NCI-H69 (cell line): ENCODE measurements at regions not wholly inside any gene's neighbourhood (a gene's known extent, or its start where the extent isn't known, plus 50 kb on each side); places are given as distances from the start of the nearest gene placed in this dataset.

Experiments used
- DNase-seq: peaks from one replicate; lab custom pipeline; 2025; lab: John Stamatoyannopoulos, UW

DNA sequence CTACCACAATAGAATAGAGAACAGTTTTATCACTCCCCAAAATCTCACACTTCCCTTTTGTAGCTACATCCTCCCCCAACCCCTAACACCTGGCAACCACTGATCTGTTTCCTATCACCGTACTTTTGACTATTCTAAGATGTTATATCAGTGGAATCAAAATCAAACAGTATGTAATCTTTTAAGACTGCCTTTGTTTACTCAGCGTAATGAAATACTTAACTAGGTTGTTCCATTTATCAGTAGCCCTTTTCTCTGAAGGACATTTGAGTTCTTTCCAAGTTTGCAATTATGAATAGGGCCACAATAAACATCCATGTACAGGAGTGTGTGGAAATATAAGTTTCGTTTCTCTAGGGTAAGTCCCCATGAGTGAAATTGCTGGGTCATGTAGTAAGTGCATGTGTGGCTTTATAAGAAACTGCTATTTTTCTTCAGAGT lies 372.3 kb downstream of the SV2B start:
- no peak for DNase-seq

DNA sequence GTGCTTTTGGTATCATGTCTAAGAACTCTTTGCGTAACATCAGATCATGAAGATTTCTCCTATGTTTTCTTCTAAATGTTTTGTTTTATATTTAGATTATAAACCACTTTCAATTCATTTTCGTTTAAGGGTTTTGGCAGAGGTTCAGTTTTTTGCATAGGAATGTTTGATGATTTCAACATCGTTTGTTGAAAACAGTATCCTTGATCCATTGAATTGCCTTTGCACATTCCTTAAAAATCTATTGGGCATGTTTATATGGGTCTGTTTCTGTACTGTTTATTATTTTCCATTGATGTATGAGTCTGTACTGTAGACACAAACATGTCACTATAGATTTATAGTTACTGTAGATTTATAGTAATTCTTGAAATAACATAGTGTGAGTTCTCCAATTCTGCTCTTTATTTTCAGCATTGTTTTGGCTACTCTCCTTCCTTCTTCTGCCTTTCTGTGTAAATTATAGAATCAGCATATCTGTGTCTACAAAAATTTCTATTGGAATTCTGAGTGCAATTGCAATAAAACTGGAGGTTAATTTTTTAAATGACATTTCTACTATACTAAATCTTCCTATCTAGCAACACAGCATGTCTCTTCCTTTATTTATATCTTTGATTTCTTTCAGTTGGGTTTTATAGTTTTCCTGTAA lies 374.0 kb downstream of the SV2B start:
- DNase-seq, result no peak

DNA sequence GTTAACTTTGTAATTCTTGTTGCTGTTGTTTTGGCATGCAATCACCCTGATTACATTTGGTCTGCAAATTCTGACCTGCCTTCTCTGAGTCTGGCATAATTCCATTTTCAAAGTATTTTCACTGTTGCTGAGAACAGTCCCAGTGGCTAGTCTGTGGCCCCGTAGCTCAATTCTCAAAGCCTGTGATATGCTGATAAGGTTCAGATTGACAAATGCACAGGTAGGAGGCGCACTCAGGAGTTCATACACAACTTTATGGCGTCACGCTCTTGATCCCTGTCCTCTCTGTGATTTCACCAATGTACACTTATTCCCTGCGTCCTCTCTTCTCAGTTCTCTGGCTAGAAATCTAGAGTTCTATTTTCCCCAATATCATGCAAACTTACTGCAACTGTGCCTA lies 376.6 kb upstream of the SLCO3A1 start:
- DNase-seq, result no peak

DNA sequence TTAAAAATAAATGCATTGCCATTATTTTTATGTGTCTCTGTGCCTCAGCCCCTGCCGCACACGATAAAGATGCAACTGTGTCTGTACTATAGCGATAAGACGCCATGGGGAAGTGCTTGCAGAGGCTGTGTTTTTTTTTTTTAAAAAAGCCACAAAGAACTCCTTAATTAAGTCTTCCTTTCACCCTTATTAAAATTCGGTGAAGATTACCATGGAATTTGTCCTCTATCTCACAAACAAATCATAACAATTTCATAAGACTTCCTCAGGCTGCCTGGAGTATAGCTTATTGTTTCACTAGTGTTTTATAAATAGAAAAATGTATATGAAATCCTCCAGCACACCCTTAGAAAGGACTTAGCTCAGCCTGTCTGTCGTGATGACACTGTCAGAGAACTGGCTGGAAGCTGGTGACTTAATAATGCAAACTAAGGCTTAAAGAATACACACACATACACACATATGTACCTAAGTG lies 374.8 kb upstream of the SLCO3A1 start:
- DNase-seq, result no peak

DNA sequence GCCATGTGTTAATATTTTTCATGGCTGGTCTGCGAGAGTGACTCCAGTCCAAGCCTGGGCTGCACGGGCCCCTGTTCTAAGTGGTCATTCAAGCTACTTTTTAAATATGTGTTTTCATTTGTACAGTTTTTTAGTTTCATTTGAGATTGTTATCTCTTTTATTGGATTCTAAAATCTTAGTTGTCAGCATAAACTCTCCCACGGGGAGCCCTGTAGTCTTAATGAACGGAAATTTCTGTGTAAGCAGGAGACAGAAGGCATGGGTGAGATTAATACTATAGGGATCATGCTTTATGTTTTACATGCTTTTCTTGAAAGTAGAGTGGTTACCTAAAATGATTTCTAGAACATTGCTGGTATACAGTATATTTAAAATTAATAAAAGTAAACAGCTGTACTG lies 373.1 kb upstream of the SLCO3A1 start:
- no peak for DNase-seq

DNA sequence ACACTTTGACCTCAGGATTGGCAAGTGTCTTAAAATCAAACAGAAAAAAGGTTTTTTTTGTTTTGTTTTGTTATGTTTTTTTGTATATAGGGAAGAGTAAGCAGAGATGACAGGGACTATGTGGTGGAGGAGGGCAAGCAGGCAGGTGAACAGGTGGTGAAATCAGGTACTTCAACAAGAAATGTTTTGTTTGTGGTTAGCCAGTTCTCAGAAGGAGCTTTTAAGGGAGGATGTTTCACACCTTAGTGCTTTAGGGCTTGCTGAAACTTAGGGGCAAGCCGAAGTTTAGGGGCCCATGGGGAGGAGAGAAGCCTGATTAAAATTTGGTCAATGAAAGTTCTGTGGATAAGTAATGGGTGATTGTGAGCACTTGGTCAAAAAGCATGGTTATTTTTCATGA lies 370.7 kb upstream of the SLCO3A1 start:
- DNase-seq, result no peak

DNA sequence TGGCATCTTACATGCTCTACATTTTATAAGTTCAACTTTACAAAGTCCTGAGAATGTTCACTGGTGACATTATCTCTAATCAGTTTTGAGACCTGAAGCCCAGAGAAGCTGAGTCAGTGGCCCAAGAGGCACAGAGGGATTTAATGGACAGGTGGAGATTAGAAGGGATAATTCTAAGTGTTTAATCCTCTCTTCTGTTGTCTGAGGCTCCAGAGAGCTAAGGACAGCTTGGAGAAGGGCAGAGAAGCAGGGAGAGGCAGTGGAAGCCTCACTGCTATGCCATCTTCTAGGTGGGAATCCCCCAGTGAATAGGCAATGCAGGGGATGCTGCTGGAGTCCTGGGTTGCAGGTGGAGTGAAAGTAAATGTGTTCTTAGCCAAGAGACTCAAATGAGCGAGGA lies 369.4 kb upstream of the SLCO3A1 start:
- DNase-seq, result no peak

DNA sequence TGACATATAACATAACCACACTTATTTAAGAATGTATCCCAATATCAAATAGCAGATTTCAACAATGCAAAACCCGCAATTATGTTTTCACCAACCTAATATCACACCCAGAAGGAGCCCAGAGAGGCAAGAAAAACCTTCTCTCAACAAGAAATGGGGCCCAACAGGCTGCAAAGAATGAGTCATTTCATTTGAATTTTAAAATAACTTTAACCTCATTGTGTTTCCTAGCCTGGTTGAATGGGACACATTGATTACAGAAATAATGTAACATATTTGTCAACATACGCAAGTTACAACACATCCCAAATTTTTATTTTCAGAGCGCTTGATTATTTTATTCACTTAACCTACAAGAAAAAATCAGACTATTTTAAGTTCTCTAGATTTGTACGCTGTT lies 365.1 kb upstream of the SLCO3A1 start:
- no peak for DNase-seq

DNA sequence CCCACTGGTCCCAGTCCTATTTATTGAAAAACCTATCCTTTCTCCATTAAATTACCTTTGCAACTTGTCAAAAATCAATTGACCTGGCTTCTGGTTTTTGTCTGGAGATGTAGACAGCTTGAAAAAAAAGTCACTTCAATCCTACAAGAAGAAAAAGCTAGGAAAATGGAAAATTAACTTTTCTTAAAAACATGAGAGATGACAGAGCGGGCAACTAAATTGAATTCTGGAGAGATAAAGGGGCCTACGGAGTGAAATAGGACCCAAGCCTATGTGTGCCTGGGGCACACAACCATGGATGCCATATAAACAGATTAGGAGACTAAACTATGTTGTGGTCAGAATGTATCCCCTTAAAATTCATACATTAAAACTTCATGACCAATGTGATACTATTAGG lies 363.3 kb upstream of the SLCO3A1 start:
- DNase-seq, result no peak

DNA sequence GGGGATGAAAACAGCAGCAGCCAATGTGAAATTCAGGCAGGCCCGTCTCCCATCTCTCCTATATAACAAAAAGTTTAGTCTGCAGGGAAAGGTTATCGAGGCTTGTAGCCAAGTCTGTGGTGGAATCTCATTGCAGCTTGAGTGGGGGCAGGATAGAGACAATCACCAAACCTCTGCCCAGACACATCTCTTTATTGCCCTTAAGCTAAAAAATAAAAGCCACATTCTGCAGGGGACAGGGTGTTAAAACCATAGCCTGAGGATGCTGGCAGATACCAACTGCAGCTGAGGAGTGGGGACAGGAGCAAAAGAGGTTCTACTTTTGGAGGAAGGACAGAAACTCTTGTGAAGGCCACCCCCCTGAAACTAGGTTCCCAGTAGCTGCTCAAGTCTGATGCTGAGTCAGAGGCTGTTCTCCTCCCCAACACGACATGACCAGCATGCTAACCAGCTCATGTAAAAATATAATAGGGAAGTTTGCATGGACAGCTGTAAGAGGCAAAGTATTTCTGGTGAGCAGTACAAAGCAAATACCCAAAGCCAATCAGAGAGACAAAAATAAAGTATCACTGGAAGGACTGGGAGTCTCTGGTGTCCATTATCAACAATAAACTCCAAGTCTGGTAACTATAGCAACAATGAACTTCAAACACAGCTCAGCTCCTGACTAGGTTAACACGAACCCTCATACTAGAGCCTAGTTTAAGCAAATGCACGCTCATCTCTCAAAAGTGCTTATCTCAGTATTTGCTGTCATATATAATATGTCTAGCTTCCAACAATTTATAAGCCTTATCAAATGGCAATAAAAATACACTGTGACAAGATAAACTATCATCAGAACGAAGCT lies 362.2 kb upstream of the SLCO3A1 start:
- no peak for DNase-seq

DNA sequence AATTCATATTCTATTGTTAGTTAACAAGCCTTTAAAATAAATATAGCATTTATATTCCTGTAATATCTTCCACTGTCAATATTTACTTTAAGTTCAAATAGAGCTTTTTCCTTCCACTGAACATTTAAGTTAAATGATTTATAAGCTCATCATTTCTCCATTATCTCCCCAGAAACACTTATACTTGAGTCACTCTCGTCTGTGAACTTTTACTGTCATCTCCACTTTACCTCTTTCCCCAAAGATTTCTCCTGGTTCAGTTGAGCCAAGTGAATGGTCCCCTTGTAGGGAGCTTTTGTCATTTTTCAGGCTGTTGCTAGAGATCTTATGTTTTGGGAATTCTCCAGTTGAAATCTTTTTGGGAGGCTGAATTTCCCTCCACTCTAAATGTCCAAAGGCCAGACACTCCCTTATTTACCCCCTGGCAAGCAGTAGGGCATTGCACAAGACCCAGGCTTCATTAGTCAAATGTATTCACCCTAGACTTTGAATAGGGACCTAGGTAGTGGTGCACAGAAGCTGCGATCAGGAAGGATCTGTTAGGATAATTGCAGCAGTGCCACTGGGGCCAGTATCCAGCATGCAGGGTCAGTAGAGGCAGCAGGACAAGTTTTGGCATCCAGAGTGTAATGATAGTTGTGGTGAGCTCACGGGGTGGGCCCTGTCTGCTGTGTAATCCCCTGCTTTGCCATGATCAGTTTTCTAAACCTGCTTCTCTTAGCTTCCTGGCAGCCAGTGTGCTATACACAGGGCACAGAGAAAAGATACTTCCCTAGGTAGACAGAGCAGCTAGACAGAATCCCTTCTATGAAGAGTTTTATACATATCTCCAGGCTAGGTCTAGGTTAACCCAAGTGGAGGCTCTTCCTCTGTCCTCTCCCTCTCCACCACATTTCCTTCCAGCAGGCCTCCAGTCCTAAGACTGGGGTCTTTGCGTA lies 356.5 kb upstream of the SLCO3A1 start:
- DNase-seq, result peak; percentile 51

DNA sequence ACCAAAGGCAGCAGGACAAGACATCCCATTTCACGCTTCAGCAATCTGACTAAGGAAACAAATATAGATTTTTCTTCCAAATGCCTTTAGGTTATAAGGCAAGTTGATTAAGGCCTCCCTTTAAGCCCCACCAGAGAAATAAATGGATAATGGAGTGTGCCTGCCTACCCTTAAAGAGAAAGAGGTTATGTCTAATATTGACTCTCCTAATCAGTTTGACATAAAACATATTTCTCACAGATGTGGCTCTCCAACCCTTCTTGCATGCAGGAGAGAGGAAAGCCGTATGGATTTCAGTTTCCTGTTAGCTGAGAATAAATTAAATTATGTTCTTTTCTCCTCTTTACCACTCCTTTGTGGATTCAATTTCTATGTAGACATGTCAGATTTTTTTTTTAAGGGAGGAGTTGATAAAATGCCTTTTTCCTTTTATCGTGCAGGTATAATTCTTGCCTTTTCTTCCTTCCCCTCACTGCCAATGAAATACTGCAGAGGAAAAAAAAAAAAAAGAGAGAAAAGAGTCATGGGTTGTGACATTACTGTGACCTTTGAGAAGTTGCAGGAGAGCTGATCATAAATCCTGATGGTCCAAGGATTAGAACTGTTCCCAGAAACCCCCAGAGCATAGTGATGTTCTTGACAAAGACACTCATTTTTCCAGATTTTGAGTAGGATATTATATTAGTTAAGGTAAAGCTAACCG lies 355.3 kb upstream of the SLCO3A1 start:
- DNase-seq, result peak; percentile 7

DNA sequence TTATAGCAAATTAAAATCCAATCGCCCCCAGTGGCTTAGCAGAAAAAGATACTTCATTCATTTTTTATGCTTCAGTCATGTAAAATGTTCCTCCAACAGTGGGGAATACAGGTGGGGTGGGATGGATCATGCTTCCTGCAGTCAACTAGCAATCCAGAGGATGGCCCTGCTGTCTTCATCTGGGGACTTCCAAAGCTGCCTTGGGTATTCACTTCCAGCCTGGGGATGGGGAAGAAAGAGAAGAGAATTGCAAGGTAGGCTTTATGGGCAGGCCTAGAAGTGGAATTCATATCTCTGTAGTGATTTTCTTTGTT lies 354.8 kb upstream of the SLCO3A1 start:
- no peak for DNase-seq

DNA sequence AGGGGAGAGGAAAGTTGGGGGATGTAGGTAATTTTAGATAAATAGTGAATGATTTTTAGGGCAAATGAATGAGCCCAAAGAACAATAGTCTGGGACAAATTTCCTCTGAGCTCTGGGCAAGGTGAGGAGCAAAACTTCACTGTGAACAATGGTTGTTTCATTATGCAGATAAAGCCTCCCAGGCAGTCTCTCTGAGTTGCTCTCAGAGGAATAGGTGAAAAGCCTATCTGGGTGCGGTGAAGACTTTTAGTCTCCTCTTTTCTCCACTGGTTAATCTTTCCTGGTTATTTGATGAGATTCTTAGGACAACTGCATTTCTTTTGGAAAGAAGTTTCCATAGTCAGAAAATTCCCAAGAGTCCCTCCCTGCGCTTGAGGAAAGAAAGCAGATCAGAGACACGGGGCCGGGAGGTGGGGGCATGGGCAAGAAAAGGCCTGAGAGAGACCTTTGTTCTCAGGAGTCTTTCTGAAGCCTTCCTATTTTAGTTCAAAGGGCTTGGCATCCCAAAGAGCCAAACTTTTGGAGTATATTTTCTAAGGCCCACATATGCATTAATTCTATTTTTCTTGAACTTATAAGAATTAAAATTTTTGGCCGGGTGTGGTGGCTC lies 353.6 kb upstream of the SLCO3A1 start:
- no peak for DNase-seq

DNA sequence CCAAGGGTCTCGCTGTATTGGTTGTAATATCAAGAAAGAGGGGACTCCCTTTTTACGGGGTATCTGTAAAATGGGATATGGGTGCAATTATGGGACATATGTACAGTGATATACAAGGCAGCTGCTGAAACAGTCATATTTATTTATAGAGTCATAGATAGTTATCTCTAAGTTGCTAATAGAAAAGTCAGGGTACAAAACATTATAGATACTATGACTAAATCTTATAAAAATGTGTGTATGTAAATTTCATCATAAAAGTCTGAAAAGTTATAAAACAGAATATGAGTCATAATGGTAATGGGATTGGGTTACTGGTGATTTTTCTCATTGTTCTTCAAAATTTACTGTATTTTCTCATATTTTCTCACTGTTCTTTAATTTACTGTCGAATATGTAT lies 344.9 kb upstream of the SLCO3A1 start:
- no peak for DNase-seq

DNA sequence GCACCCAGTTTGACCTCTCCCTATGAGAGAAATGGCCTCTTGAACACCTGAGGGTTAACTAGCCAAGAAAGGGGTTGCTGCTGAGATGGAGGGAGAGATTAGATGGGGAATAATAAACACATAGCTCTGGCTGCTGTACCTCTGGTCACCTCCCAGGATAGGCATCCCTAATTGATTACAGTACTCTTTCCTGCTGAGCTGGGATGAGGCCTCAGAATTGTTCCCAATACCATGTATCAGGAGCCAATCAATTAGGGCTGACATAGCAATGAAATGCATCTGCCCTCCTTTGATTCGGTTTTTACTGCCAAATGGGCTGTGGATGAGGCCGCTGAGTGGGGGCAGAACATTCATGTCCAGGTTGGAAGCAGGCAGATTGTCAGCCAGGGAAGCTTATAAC lies 339.4 kb upstream of the SLCO3A1 start:
- no peak for DNase-seq

DNA sequence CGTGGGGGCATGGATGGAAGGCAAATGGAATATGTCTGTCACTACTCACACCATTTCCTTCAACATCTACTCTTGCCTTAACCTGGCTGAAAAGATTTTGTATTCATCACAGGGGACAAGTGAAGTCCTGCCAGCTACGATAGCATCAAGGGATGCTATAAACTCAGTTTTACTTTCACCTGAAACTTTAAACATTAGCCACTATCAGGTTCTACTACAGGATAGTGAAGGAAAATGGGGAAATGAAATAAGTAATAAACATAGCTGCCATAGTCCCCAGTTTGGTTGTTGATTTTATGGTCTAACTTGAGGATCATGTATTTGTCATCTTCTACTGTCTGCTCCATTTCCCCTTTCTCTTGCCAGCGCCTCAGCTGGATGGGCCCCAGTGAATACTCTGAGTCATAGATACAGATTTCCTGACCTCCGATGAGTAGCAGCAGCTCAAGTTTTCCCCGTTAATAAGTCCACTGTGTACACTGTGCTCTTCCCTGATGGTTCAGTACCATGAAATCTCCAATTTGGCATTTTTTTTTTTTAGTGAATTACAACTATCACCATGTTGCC lies 338.2 kb upstream of the SLCO3A1 start:
- DNase-seq, result no peak

DNA sequence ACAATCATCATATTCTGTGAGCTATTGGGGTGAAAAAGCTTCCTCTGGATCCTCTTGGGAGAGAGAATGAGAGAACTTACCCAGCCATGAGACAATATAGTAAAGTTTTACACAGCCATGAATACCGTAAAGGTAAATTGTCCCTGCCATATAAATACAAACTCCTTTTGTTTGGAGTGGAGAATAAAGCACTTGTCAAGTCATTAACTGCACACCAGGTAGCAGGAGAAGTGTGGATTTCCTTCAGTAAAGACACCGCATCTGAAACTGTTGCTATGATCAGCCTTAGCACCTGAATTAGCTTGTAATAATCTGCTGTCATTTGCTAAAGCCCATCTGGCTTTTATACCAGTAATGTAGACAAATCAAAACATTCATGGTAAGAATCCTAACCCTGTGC lies 336.6 kb upstream of the SLCO3A1 start:
- DNase-seq, result peak; percentile 73

DNA sequence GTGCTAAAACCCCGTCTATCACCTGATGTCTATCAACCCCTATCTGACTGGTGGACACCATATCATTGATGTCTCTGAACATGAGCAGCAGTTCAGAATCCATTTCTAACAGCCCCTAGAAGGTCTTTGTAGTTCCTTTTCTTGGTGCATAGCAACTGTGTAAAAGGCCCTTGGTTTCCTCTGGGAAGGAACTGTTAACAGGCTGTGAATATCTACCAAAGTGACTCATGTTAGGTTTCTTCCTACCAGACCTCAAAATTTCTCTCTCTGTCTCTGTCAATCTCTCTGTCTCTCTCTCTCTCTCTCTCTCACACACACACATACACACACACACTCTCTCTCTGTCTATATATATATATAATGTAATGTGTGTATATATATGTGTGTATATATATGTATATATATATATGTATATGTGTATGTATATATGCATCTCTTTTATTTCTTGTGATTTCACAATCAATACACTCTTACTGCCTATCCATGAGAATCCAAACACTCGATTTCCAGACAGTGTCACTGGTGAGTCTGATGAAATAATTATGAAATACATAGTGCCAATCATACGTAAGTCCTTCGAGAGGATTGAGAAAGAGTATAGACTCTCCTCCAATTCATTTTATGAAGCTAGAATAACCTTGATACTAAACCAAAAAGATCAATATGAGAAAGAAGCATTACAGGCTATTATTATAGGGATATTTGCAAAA lies 335.9 kb upstream of the SLCO3A1 start:
- DNase-seq, result no peak

DNA sequence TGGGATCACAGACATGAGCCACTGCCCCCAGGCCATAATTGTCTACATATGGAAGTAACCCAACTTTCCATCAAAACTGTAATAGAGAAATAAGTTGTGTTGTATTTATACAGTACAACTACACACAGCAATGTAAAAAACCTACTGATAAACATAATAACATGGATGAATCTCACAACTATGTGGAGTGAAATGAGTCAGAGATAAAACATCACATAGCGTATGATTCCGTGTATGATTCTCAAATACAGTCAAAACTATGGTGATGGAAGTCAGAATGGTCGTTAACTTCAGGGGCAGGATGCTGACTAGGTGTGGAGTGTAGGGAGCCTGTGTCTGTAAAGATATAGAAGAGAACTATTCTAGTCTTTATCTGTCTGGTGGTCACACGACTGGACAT lies 332.7 kb upstream of the SLCO3A1 start:
- DNase-seq, result no peak

DNA sequence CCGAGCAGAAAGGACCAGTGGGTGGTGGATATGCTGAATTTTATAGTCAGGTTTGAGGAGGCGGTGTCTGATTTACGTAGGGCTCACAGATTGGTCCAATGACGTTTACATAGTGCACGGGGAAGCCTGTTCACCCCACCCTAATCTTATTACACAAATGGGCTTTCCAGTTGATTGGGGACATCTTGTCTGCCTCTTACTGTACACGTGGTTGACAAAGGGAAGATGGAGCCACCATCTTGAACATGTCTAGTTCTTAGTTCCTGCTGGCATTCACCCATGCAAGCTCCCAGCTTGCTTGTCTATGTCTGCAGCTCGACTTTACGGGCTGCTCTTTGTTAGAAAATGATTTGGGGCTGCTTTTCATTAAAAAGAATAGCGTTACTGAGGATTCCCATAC lies 332.0 kb upstream of the SLCO3A1 start:
- DNase-seq, result no peak
